ENCODE measurements at regions not wholly inside any gene's neighbourhood (a gene's known extent, or its start where the extent isn't known, plus 50 kb on each side); places are given as distances from the start of the nearest gene placed in this dataset.

DNA sequence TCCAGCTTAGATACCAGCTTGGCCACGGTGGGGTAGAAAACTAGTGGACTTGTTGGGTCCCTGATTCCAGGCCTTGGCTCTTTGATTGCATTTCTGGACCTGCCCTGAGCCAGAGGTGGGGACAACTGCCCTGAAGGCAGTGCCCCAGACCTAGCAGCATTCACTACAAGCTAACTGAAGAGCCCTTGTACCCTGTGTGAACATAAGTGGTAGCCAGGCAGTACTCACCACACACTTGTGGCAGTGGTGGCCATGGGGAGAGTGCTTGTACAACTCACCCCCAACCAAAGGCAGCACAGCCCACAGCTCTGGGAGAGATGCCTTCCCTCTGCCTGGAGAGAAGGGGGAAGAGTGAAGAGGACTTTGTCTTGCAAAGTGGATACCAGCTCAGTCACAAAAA is 177.3 kb upstream of the NAALADL2 start:
- Histone ChIP-seq H3K9me3 (ENCODE audit: low read depth) (no peaks in the 10 kb centered on the region), H3K4me3 (no peak overlapping the region), H3K79me2 (ENCODE audit: low read depth) (no peaks in the 10 kb centered on the region), H3K36me3 (no peaks in the 10 kb centered on the region), H3K9ac (no peak overlapping the region), H3K4me2 (no peak overlapping the region), H3K27ac (no peak overlapping the region), H3F3A (ENCODE audit: low read depth) (no peaks in the 10 kb centered on the region), H3K27me3 (no peaks in the 10 kb centered on the region), H3K4me1 (no peaks in the 10 kb centered on the region), H4K20me1 (ENCODE audit: low read depth) (no peaks in the 10 kb centered on the region), H2AFZ (replicated peaks) (no peak overlapping the region)
- no peaks in the 10 kb centered on the region for H3K4me1 Mint-ChIP-seq
- no peaks in the 10 kb centered on the region for H3K27me3 Mint-ChIP-seq (ENCODE audit: insufficient read depth, low read depth)
- H3K4me3 Mint-ChIP-seq = no peak overlapping the region
- no peak overlapping the region for H3K27ac Mint-ChIP-seq
- TF ChIP-seq EZH2 (IDR thresholded peaks at IDR 0.05) = no peak
- TF ChIP-seq, protein P1, sequence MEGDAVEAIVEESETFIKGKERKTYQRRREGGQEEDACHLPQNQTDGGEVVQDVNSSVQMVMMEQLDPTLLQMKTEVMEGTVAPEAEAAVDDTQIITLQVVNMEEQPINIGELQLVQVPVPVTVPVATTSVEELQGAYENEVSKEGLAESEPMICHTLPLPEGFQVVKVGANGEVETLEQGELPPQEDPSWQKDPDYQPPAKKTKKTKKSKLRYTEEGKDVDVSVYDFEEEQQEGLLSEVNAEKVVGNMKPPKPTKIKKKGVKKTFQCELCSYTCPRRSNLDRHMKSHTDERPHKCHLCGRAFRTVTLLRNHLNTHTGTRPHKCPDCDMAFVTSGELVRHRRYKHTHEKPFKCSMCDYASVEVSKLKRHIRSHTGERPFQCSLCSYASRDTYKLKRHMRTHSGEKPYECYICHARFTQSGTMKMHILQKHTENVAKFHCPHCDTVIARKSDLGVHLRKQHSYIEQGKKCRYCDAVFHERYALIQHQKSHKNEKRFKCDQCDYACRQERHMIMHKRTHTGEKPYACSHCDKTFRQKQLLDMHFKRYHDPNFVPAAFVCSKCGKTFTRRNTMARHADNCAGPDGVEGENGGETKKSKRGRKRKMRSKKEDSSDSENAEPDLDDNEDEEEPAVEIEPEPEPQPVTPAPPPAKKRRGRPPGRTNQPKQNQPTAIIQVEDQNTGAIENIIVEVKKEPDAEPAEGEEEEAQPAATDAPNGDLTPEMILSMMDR (IDR thresholded peaks at IDR 0.05) = no peak
- TF ChIP-seq EZH2phosphoT487 (IDR thresholded peaks at IDR 0.05) = no peak
- DNase-seq (ENCODE audit: low spot score) = no peak
- H3K9me3 Mint-ChIP-seq = peaks cover 2% of the 10 kb centered on the region
- H3K36me3 Mint-ChIP-seq = no peaks in the 10 kb centered on the region

DNA sequence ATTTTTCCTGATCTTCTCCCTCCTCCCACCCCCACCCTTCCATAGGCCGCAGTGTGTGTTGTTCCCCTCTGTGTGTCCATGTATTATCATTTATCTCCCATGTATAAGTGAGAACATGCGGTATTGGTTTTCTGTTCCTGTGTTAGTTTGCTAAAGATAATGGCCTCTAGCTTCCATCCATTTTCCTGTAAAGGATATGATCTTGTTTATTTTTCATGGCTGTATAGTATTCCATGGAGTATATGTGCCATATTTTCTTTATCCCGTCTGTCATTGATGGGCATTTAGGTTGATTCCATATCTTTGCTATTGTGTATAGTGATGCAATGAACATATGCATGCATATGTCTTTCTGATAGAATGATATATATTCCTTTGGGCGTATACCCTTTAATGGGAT is 173.3 kb upstream of the NAALADL2 start:
- no peak overlapping the region for H3K4me3 ChIP-seq

DNA sequence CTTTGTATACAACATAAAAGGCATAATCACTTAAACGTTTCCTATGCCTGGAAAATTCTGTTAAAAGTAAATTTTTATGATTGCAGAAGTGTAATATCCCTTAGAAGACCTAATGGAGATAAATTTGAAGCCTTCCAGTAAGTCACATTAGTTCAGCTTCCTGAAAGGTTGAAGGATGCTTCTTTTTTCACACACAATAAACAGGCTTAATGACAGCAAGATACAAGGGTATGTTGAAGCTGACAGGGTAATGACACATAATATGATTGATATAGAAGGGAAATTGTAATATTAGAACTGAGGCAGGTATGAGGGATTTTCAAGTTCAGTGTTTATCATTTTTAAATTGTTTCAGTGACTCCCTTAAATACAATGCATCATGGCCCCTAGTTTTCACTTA is 161.8 kb upstream of the NAALADL2 start:
- no peak for DNase-seq (ENCODE audit: low spot score)
- H3K36me3 Mint-ChIP-seq = peaks cover 1% of the 10 kb centered on the region
- H3K27ac Mint-ChIP-seq = no peak overlapping the region
- Histone ChIP-seq H3F3A (ENCODE audit: low read depth) (peaks cover 6% of the 10 kb centered on the region), H3K9me3 (ENCODE audit: low read depth) (no peaks in the 10 kb centered on the region), H3K36me3 (no peaks in the 10 kb centered on the region), H3K4me2 (no peak overlapping the region), H3K27me3 (no peaks in the 10 kb centered on the region), H3K4me1 (peaks cover 7% of the 10 kb centered on the region), H3K27ac (no peak overlapping the region), H3K9ac (no peak overlapping the region), H2AFZ (replicated peaks) (no peak overlapping the region), H4K20me1 (ENCODE audit: low read depth) (no peaks in the 10 kb centered on the region), H3K4me3 (no peak overlapping the region), H3K79me2 (ENCODE audit: low read depth) (no peaks in the 10 kb centered on the region)
- TF ChIP-seq, protein P1 (IDR thresholded peaks at IDR 0.05) = no peak
- TF ChIP-seq EZH2 (IDR thresholded peaks at IDR 0.05) (no peak), EZH2phosphoT487 (IDR thresholded peaks at IDR 0.05) (no peak)
- H3K4me3 Mint-ChIP-seq = no peak overlapping the region
- no peaks in the 10 kb centered on the region for H3K9me3 Mint-ChIP-seq
- peaks cover 5% of the 10 kb centered on the region for H3K4me1 Mint-ChIP-seq
- H3K27me3 Mint-ChIP-seq (ENCODE audit: insufficient read depth, low read depth) = no peaks in the 10 kb centered on the region

More for the DNA sequence above, 173.3 kb upstream of the NAALADL2 start:
- TF ChIP-seq EZH2 (IDR thresholded peaks at IDR 0.05) = no peak
- TF ChIP-seq, protein P1 (IDR thresholded peaks at IDR 0.05) = no peak
- TF ChIP-seq EZH2phosphoT487 (IDR thresholded peaks at IDR 0.05) = no peak
- no peak overlapping the region for H3K9ac ChIP-seq
- peaks cover 2% of the 10 kb centered on the region for H3K9me3 Mint-ChIP-seq
- H3K4me1 ChIP-seq = no peaks in the 10 kb centered on the region
- no peaks in the 10 kb centered on the region for H3K4me1 Mint-ChIP-seq
- H3K36me3 ChIP-seq = no peaks in the 10 kb centered on the region
- no peaks in the 10 kb centered on the region for H3K79me2 ChIP-seq (ENCODE audit: low read depth)
- no peaks in the 10 kb centered on the region for H3F3A ChIP-seq (ENCODE audit: low read depth)
- no peaks in the 10 kb centered on the region for H4K20me1 ChIP-seq (ENCODE audit: low read depth)
- no peaks in the 10 kb centered on the region for H3K36me3 Mint-ChIP-seq
- no peaks in the 10 kb centered on the region for H3K9me3 ChIP-seq (ENCODE audit: low read depth)
- no peaks in the 10 kb centered on the region for H3K27me3 Mint-ChIP-seq (ENCODE audit: insufficient read depth, low read depth)
- H3K4me2 ChIP-seq = no peak overlapping the region
- H3K27ac Mint-ChIP-seq = no peak overlapping the region
- DNase-seq (ENCODE audit: low spot score) = no peak
- H3K4me3 Mint-ChIP-seq = no peak overlapping the region
- H3K27me3 ChIP-seq = no peaks in the 10 kb centered on the region
- H2AFZ ChIP-seq (replicated peaks) = no peak overlapping the region
- H3K27ac ChIP-seq = no peak overlapping the region
